ENCODE measurements at regions not wholly inside any gene's neighbourhood (a gene's known extent, or its start where the extent isn't known, plus 50 kb on each side); places are given as distances from the start of the nearest gene placed in this dataset.

- no peak for TF ChIP-seq PBX3 (IDR thresholded peaks at IDR 0.05)
- no peak for TF ChIP-seq RAD21 (IDR thresholded peaks at IDR 0.05; ENCODE audit: low read length)
- TF ChIP-seq CTCF (IDR thresholded peaks at IDR 0.05): no peak
- no peak for TF ChIP-seq POLR2AphosphoS5 (IDR thresholded peaks at IDR 0.05; ENCODE audit: low read depth, low read length)
- no peak for TF ChIP-seq NRF1 (IDR thresholded peaks at IDR 0.05; ENCODE audit: low read depth, low read length)
- TF ChIP-seq YY1 (IDR thresholded peaks at IDR 0.05; ENCODE audit: low read depth): no peak
- no peak for TF ChIP-seq REST (IDR thresholded peaks at IDR 0.05; ENCODE audit: low read depth, low read length)
- no peak for TF ChIP-seq USF2 (IDR thresholded peaks at IDR 0.05; ENCODE audit: borderline replicate concordance, low read depth, low read length)
- no peak for TF ChIP-seq SIN3A (IDR thresholded peaks at IDR 0.05; ENCODE audit: borderline replicate concordance, low read depth, low read length)
Observed at GRCh38 chr4:86483173-86483490, 111.0 kb upstream of the PTPN13 start.

Measured in SK-N-SH (cell line).